GM18508 (cell line): ENCODE measurements at regions not wholly inside any gene's neighbourhood (a gene's known extent, or its start where the extent isn't known, plus 50 kb on each side); places are given as distances from the start of the nearest gene placed in this dataset.
"Not testable (repeated sequence)": the region's sequence is repeated elsewhere in the genome, so short reads cannot be mapped to it uniquely, and the experiment has no call there.

ENCODE experiments used
- ATAC-seq: cut with Tn5 transposase; IDR thresholded peaks from one replicate; pipeline ENCODE4 v1.9.1; 2021; ENCODE audit warnings: moderate number of reproducible peaks; ENCODE audit not compliant: insufficient read depth, unreplicated experiment

GRCh38 chr6:144662812-144663365 is 377.8 kb downstream of the UTRN start:
- ATAC-seq = no peak

GRCh38 chr6:144664281-144664680 is 379.1 kb downstream of the UTRN start:
- no peak for ATAC-seq

DNA sequence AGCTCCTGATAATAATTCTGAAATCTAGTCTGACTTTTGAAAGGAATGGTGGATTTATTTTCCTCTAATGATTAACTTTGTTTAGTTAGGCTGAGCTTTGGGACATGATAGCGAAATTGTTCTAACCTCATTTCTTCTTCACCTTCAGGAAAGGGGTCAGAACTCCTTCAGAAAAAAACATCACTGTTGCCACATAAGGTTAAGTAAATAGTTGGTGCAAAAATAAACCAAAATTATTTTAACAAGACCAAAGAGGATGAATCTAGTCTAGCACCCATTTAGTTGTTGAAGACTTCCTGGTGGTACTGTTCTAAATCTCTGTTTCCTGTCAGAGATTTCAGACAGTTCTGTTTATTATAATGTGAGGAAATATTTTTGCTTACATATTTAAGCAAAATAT is 379.8 kb downstream of the UTRN start:
- ATAC-seq = no peak

DNA sequence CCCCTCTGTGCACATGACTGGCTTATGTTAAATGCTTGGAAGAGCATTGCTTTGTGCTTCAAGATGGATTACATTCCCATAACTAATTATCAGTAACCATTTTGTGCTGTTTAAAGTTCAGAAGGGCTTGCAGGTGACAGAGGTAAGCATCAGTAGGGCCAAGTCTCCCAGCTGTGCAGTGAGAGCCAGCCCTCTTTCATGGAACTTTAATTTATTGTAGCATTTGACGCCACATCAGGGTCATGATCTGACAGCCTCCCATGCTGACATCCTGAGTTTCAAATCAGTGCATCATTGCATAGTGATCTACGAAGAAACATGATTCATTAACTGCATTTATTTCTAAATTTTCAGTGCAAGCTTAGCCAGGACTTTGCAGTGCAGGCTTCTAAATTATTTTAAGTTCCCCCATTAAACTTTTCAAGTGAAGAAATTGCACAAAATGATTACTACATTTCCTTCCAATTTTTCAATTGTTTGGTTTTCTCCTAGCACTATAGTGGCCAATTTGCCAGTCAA is 380.9 kb downstream of the UTRN start:
- ATAC-seq = no peak

- no peak for ATAC-seq
Measured at GRCh38 chr6:144666781-144667180, 381.6 kb downstream of the UTRN start.

GRCh38 chr6:144667532-144668503 is 382.7 kb downstream of the UTRN start:
- no peak for ATAC-seq

GRCh38 chr6:144670259-144670658 is 385.1 kb downstream of the UTRN start:
- ATAC-seq = not testable (repeated sequence)

DNA sequence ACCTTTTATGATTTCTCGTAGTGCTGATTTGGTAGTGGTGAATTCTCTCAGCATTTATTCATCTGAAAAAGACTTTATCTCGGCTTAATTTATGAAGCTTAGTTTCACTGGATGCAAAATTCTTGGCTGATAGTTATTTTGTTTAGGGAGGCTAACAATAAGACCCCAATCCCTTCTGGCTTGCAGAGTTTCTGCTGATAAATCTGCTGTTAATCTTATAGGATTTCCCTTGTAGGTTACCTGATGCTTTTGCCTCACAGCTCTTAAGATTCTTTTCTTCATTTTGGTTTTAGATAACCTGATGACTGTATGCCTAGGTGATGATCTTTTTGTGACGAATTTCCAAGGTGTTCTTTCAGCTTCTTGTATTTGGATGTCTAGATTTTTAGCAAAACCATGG is 388.7 kb downstream of the UTRN start:
- no peak for ATAC-seq

DNA sequence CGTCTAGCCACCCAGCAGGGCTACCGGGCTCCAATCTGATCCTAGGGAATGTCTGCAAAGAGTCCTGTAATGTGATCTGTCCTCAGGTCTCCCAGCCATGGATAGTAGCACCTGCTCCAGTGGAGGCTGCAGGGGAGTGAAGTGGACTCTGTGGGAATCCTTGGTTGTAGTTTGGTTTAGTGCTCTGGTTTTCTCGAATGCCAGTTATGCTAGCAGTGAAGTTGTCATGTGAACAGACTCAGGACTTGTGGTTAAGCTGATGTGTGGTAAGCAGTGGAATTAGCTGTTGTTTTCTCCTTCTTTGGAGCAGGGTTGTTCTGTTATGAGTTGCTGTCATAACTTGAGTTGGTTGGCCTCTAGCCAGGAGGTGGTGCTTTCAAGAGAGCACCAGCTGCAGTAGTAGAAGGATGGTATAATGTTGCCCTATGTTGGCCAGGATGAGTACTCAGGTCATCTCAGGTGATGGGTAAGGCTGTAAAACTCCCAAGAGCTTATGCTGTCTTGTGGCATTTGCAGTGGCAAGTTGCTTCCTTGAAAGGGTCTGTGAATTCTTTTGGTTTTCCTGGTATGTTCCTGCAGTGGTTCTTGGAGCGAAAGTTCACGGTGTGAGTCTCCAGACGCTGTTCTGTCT is 390.2 kb downstream of the UTRN start:
- no peak for ATAC-seq

DNA sequence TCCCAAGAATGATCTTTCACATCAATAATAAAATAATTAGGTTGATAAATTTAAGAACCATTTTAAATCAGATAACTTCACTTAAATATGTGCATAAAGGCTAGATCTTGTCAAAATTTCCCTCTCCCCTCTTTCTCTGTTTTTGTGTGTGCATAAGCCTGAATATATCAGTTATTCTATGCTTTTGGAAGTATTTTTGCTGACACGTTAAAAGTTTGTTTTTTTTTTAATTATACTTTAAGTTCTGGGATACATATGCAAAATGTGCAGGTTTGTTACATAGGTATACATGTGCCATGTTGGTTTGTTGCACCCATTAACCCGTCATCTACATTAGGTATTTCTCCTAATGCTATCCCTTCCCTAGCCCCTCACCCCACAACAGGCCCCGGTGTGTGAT is 391.2 kb downstream of the UTRN start:
- ATAC-seq = not testable (repeated sequence)

GRCh38 chr6:144677263-144677662 is 392.1 kb downstream of the UTRN start:
- ATAC-seq = not testable (repeated sequence)

DNA sequence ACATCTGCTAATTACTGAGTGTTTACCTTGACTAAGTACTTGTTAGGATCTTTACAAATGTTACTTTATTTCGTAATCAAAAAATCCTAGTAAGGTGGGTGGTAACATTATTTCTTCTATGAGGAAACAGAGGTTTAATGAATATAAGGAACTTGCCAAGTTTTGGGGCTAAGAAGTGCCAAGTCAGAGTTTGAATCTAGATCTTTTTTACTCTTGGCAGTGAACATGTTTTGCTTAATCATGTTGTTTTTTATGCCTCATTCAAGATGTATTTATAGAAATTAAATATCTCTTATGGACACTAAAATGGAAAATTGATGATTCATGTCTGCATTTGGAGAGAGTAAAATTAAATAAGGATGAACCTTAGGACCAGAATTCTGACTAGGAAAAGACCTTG is 393.7 kb downstream of the UTRN start:
- no peak for ATAC-seq

DNA sequence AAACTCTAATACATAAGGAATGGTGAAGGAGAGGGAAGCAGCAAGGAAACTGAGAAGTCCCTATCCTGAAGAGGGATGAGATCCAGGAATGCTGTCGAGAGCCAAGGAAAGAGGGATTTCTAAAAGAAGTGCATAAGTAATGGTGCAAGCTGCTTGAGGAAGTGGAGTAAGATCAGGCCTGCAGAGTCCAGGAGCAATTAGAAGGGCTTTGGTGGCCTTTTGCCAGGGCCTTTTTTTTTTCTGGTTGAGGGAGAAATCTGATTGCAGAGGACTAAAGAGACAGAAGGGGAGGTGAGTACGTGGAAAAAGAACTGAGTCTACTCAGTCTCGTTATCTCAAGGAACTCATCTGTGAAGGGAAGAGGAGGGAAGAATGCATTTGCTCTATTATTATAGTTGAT is 396.2 kb downstream of the UTRN start:
- no peak for ATAC-seq

GRCh38 chr6:144683216-144684070 is 398.3 kb downstream of the UTRN start:
- no peak for ATAC-seq

DNA sequence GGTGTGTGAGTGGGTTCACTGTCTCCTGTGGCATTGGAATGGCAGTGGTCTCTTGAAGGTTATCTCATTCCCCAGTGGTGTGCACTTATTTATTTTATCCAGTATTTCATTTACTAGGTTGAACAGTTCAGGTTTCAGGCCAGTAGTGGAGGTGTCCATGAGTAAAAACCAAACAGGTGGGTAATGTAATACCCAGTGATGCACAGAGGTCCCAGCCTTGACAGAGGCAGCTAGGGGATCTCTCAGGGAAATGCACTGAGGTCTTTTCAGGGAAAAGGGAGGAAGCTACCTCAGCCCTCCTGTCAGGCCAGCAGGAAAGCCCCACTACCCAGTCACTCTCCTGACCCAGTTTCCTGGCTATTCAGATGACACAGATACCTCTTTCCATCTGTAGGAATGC is 403.6 kb downstream of the UTRN start:
- ATAC-seq = no peak

- no peak for ATAC-seq
Measured at GRCh38 chr6:144689503-144690040, 404.4 kb downstream of the UTRN start.

DNA sequence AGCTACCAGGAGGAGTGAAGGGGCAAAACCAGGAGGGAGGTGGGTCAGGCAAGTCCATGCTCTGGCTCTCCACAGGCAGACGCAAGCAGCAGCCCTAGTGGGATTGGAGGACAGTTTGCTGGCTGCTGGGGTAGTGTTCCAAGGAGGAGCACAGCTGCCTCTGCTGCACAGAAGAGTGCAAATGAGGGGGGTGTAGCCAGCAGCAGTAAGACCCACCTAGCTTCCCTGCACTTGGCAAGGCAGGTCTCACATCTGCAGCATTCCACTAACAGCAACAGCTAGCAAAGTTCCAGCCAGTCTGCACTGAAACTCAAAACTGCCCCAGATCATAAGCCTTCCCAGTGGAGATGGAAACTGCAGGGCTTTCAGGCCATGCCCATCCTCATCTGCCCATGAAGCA is 405.0 kb downstream of the UTRN start:
- no peak for ATAC-seq

- no peak for ATAC-seq
Measured at GRCh38 chr6:144690666-144691065, 405.5 kb downstream of the UTRN start.

DNA sequence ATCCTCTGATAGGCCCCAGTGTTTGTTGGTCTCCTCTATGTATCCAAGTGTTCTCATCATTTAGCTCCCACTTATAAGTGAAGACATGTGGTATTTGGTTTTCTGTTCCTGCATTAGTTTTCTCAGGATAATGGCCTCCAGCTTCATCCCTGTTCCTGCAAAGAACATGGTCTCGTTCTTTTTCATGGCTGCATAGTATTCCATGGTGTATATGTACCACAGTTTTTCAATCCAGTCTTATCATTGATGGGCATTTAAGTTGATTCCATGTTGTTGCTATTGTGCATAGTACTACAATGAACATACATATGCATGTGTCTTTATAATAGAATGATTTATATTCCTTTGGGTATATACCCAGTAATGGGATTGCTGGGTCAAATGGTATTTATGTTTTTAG is 406.9 kb downstream of the UTRN start:
- not testable (repeated sequence) for ATAC-seq
